ENCODE measurements at regions not wholly inside any gene's neighbourhood (a gene's known extent, or its start where the extent isn't known, plus 50 kb on each side); places are given as distances from the start of the nearest gene placed in this dataset.
"Not testable (repeated sequence)": the region's sequence is repeated elsewhere in the genome, so short reads cannot be mapped to it uniquely, and the experiment has no call there.

DNA sequence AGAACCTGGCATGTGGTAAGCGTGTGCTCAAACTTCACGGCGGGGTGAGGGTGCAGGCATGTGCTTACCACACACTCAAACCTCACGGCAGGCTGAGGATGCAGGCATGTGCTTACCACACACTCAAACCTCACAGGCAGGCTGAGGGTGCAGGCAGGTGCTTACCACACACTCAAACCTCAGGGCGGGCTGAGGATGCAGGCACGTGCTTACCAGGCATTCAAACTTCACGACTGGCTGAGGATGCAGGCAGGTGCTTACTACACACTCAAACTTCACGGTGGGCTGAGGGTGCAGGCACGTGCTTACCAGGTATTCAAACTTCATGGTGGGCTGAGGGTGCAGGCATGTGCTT is 105.0 kb upstream of the ALKAL2 start:
- no peak for DNase-seq

DNA sequence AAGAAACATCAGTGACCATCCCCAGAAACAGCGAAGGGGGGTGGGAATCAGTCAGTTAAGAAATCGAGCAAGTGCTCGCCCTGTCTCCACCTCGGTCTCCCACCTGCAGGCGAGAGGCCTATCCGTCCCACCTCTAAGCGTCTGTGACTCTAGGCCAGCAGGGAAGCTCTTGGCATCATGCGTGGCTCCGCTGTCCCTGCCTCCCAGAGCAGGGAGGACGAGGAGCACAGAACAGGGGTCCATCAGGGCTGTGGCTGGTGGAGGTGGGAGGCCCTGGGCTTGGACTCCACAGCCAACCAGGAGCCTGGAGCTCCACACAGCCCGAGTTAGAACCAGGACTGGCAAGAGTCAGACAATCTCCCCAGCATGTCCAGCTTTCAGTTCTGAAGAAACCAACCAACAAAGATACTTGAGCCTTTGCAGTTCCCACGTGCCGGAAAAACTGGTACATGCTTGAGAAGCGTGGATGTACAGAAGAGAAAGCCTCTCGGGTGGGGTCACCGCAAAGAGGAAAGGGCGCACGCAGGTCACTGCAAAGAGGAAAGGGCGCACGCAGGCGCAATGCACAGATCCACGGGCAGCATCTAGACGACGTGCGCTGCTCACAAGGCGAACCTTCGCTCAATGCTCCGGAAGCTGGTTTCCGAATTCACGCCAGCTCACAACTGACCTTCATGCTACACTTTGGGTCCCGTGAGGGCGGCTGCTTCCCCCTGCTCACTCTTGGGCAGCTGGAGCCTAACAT is 104.5 kb upstream of the ALKAL2 start:
- DNase-seq, result no peak

DNA sequence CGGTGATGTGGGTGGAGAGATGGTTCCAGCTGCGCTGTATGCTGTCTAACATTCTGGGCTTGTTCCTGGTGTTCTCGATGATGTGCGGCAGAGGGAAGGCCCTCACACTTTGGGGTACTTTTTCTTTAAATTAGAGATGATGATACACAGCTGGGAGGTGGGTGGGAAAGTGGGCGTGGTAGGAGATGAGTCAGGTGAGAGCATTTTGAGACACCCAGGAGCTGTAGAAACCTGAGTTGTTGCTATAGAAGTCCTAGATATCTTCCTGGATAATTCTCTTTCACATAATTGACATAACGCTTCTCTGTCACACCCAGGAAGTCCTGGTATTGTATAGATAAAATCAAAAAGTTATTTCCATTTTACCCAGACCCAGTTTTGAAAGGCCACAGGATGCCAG is 103.8 kb upstream of the ALKAL2 start:
- no peak for DNase-seq

DNA sequence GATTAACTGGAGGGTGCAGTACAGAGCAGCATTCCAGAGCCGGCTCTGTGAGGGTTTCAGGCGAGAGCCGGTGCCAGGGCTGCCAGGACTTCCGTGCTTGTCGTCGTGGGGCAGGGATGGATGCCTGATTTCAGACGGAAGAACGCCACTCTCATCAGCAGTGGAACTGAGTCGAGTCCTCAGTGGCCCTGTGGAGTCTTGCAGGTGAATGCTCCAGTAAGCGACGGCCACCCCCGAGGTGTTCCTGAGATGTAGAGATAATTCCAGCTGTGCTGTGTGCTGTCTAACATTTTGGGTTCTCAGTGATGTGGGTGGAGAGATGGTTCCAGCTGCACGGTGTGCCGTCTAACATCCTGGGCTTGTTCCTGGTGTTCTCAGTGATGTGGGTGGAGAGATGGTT is 103.1 kb upstream of the ALKAL2 start:
- DNase-seq, result no peak

DNA sequence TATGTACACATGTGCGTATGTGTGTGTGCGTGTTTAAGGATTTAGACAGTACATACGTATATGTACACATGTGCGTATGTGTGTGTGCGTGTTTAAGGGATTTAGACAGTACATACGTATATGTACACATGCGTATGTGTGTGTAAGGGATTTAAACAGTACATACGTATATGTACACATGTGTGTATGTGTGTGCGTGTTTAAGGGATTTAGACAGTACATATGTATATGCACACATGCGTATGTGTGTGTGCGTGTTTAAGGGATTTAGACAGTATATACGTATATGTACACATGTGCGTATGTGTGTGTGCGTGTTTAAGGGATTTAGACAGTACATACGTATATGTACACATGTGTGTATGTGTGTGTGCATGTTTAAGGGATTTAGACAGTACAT is 102.1 kb upstream of the ALKAL2 start:
- DNase-seq, result not testable (repeated sequence)

DNA sequence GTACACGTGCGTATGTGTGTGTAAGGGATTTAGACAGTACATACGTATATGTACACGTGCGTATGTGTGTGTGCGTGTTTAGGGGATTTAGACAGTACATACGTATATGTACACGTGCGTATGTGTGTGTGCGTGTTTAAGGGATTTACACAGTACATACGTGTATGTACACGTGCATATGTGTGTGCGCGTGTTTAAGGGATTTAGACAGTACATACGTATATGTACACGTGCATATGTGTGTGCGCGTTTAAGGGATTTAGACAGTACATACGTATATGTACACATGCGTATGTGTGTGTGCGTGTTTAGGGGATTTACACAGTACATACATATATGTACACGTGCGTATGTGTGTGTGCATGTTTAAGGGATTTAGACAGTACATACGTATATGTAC is 100.9 kb upstream of the ALKAL2 start:
- DNase-seq, result not testable (repeated sequence)

DNA sequence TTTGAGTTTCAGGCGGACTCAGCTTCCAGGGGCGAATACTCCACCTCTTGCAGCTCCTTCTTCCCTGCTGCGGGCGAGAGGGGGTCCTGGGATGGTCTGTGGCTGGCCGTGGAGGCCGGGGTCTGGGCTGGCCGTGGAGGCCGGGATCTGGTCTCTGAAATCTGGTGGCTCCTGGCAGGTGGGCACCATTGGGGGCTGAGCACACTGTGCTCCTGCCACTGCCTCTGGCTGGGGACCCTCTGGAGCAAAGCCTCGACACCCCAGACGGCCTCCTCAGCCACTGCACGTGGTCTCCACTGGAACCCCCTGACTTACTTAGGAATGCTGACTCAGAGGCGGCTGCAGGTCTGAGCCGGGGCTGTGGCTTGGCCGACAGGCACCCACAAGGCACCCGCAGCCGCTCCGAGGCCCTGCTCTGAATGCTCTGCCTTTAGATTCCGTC is 100.1 kb upstream of the ALKAL2 start:
- DNase-seq, result no peak

DNA sequence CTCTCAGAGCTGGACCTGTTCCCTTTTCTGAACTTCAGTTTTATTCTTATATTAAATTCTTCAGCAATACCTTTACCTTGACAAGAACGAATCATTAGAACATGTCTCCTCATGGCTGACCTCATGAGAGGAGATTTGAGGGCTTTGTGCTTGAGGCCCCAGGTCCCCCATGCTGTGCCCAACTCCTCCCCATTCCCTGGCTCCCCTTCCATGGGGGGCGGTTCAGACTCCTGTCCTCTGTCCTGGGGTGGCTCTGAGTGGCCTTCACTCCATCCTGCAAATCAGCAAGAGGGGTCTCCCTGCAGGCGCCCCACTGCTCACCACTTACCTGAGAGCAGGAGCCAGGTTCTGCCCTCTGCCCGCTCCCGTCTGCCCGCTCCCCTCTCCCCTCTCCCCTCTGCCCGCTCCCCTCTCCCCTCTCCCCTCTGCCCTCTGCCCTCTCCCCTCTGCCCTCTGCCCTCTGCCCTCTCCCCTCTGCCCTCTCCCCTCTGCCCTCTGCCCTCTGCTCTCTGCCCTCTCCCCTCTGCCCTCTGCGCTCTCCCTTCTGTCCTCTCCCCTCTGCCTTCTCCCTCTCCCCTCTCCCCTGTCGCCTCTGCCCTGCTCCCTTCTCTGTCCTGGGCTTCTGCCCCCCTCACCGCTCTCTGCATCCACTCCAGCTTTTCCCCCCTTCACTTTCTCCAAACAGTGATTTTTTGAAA is 98.7 kb upstream of the ALKAL2 start:
- no peak for DNase-seq

DNA sequence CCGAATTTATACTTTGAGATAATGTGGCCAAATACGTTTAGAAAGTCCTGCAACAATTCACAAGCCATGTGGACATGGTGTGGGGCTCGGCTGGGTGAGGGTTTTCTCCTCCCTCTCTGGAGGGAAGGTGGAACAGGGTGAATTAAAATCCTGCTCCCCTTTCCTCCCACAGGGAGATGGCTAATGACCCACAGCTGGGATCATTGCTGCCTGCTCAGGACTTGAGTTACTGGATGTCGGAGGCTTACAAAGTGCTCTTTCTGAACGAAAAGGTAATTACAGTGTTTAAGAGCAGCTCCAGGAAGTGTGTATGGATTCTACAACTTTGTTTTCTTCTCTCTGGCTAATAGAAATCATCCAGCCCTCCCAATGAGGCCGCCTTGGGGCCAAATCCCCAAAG is 97.9 kb upstream of the ALKAL2 start:
- DNase-seq, result no peak

DNA sequence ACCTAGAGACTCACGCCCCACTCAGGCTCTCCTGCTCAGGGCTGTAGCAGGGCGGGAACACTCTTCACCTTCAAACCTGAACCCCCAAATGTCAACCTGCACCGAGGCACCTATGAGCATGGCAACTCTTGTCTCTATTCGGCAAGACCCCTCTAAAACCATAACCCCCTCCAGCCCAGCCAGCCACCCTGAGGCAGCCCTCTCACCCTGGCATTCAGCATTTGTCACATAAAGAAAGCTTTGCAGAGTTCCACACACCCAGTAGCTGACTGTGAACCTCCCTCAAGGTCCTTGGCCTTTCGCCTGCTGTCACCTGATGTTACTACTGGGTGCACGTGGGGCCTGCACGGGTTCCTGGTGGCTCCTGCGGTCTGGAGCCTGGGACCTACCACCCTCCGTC is 97.2 kb upstream of the ALKAL2 start:
- DNase-seq, result no peak

DNA sequence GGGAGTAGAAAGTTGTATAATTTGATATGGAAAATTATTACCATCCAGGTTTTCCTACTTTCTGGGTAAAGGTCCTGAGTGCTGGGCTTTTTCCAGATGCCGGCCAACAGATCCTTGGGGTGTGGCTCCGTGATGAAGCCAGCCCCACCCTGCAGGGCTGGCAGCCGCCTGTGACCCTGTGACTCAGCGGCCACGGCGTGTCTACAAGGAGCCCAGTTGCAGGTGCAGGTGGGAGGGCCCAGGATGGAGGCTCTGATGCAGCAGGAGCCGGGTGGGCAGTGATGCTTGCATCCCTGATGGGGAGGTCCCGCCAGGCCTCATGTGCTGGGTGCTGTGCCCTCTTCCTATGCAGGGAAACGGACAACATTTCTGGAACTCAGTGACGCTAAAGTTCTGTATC is 96.0 kb upstream of the ALKAL2 start:
- DNase-seq, result no peak

DNA sequence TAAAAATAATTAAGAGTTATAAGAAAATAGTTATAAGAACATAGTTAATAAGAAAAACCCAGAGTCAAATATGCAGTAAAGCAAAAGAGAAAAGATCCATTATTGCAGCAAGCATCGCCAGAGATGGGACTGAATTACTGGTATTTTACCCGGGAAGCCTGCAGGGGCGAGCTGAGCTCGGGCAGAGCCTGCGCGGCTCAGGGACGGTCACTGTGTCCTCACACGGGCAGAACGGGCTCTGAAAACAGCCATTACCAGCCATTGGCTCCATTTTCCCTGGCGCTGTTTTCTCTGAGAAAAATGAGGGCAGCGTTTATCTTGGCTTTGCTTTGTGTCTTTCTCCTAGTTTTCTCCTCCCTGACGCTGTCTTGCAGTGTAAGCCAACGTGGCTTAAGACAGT is 95.3 kb upstream of the ALKAL2 start:
- no peak for DNase-seq

DNA sequence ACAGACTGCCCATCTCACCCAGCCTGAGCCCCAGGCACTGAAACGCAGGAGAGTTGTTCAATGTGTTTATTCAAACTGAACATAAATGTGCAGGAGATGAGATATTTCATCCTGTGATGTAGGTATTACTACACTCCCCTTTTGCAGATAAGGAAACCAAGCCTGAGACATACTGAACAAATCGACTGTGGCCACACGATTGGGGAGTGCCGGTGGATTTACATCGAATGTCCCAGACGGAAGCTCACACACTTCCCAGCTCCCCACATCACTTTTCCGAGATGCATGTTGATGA is 94.8 kb upstream of the ALKAL2 start:
- DNase-seq, result no peak

DNA sequence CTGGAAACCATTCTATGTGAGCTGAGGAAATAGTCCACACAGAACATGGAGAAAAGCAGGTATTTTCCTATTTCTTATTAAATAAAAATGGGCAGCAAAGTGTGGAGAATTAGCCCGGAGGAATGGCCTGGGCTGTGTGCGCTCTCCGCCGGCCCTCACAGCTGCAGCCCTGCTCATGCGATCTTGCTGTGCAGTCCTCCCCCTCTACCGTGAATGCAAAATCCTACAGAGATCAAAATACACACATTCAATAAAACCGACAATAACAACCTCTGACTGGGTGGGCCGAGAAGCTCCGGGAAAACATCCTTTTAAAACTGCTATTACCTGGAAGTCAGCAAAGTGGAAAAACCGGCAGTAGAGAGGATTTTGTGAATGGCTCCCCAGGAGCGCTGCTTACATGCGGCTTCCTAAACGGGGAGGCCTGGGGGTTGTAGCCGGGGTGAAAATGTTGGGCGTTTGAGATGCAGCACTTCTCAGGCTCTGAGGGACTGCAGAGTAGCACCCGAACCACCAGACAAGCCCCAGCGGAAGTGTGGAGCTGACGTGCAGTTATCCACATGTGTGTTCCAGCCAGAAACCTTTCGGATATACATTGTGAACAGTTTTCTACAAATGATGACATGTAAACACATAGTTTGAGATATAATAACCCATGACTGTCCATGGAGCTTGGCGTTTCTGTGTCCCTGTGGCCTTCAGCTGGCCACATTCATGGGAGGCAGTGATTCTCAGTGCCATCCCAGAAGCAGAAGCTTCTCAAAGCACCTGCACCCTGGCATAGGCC is 94.2 kb upstream of the ALKAL2 start:
- no peak for DNase-seq

DNA sequence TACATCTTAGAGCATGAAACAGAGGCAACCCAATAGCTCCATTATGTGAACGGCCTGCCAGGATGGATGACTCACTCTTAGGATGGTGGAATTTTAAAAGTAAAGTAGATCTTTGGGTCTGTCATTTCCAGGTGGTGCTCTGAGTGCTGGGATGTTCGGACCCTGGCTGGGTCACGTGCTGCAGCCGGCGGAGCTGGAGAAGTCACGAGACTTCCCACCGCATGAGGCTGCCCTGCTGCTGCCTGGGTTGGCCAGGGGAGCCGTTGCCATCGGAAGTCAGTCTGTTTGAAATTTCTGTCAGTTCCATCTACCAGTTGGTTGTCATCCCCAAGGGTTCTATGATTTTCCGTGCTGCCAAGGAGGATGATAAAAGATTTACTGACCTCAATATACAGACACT is 93.3 kb upstream of the ALKAL2 start:
- DNase-seq, result no peak

DNA sequence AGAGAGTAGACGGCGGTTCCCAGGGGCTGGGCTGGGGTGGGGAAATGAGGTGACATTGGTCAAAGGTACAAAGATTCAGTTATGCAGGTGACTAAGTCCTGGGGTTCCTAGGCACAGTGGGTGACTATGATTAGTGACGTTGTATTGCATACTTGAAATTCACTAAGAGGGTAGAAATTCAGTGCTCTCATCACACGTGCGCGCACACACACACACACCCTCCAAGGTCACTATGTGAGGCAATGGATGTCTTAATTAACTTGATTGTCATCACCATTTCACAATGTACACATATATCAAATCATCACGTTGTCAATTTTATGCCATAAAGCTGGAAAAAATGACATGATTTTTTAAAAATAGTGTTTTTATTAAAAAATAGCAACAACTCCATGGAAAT is 92.9 kb upstream of the ALKAL2 start:
- no peak for DNase-seq

DNA sequence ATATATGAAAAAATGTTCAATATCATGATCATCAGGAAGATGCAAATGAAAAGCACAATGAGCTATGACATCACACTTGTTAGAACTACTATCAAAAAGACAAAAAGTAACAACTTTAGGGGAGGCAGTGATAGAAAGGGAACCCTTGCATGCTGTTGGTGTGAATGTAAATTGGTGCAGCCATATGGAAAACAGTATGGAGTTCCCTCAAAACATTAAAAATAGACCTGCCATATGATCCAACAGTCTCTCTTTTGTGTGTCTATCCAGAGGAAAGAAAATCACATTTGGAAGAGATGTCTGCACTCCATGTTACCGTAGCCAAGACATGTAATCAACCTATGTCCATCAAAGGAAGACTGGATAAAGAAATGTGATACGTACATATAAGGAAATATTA is 92.3 kb upstream of the ALKAL2 start:
- no peak for DNase-seq

DNA sequence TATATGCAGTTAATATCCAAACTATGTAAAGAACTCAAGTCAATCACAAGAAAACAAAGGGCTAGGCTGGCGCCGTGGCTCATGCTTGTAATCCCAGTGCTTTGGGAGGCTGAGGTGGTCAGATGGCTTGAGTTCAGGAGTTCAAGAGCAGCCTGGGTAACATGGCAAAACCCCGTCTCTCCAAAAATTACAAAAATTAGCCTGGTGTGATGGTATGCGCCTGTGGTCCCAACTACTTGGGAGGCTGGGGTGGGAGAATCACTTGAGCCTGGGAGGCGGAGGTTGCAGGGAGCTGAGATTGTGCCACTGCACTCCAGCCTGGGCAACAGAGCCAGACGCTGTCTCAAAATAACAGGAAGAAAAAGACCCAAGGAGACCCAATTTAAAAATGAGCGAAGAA is 91.9 kb upstream of the ALKAL2 start:
- DNase-seq, result no peak

DNA sequence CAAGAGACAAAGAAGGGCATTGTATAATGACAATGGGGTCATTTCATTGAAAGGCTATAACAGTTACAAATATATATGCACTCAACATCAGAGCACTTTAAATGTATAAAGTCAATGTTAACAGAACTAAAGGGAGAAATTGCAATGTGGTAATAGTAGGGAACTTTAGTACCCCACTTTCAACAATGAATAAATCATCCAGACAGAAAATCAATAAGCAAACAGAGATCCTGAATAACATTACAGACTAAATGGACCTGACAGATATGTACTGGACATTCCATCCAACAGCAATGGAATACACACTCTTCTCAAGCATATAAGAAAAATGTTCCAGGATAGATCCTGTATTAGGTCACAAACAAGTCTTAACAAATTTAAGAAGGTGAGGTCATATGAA is 90.5 kb upstream of the ALKAL2 start:
- no peak for DNase-seq

DNA sequence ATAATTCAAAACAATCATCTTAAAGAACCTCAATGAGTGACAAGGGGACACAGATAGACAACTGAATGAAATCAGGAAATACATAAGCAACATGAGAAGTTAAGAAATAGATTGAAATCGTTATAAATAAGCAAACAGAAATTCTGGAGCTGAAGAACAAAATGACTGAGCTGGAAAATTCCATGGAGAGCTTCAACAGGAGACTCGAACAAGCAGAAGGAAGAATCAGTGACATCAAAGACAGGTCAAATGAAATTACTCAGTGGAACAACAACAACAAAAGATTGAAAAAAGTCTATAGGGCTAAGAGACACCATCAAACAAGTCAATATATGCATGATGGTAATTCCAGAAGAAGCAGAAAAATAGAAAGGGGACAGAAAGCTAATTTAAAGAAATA is 89.5 kb upstream of the ALKAL2 start:
- DNase-seq, result no peak

DNA sequence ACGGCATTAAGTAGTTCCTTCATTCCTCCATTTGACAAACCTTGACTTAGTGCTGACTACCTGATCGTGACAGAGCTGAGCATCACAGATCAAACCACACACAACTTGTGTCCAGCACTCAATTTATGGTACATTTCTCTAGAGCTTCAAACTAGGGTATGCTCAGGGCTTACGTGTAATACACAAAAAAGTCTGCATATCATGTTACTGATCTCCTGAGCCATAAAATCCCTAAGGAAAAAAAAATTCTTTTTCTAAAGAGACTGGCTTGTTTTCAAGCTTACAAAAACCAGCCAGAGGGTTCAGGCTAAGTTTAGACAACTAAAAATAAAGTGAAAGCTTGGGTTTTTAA is 88.0 kb upstream of the ALKAL2 start:
- DNase-seq, result no peak

DNA sequence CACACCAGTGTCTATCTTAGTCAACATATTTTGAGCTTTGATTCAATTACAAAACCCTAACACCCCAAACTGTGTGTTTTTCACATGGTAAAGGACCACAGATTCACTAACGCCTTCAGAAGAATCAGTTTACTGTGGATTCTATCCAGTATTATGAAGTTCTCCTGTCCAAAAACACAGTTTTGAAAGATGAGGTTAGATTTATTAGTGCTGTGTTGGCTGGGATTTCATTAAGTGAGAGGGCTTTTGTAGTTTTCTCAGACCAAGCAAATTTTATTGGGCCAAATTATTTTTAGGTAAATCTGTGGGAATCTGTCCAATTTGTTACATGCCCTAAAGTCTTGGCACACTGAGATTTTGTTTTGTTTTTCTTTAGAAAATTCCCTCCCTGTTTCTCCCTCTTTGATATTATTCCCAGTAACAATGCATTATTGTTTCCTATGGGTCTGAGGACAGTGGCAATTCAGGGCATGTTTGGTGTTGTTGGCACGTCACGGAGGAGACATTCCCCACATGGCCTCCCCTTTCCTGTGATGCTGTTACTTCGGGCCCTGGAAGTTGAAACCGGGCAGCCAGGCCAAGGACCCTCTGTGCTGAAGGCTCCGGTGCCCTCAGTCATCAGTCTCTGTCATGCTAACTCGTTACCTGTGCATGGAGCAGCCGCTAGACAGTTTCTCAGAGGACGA is 87.5 kb upstream of the ALKAL2 start:
- DNase-seq, result no peak

DNA sequence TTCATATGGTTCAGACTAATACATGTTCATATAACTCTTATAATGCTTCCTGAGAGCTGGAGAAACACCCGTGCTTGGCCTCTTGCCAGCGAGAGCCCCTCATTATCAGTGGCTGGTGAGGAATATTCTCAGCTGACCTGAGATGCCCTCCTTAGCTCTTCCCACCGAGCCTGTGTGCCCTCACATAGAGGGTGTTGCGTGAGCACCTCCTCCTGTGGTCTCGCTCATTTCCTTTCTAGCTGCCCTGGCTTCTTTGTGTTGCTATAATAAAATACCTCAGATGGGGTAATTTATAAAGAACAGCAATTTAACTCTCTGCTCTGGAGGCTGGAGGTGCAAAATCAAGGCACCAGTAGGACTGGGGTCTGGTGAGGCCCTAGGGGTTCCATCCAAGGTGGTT is 80.5 kb upstream of the ALKAL2 start:
- no peak for DNase-seq

DNA sequence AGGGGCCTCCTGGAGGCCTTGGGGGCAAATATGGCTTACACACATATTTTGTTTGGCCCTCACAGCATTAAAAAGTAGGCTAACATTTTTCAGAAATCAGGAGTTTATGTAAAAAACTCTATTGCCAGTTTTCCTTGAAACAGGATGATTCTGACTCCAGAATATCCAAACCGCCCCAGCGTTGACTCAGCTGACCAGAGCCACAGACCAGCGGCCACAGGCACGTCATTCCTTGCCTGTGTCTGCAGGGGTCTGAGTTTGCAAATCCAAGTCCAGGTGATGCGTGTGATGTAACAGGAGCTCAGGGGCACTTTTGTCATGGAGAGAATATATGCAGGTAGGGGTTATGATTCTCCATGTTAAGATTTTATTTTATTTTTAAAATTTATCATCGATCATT is 79.4 kb upstream of the ALKAL2 start:
- no peak for DNase-seq

Measured in NCI-H345 (cell line).